Stimulated activated CD4-positive, alpha-beta T cell treated with anti-CD3 and anti-CD28 coated beads, Interleukin-4, amount 100 ng/mL, for 4 hours (primary cell): ENCODE measurements at regions not wholly inside any gene's neighbourhood (a gene's known extent, or its start where the extent isn't known, plus 50 kb on each side); places are given as distances from the start of the nearest gene placed in this dataset.
A peak's percentile ranks its signal among the peaks of the same experiment; 100 is the strongest.
"Not testable (repeated sequence)": the region's sequence is repeated elsewhere in the genome, so short reads cannot be mapped to it uniquely, and the experiment has no call there.

Source experiments
- DNase-seq, 2 experiments: peaks; one replicate each; pipeline ENCODE4 v3.0.0-alpha.2; 2020

- not testable (repeated sequence) for DNase-seq
Observed at GRCh38 chr1:121052081-121052660, 132.0 kb downstream of the FAM72B start.

GRCh38 chr1:121054928-121055327 lies 129.2 kb downstream of the FAM72B start:
- DNase-seq: not testable (repeated sequence)

- not testable (repeated sequence) for DNase-seq
Observed at GRCh38 chr1:121066925-121067324, 117.2 kb downstream of the FAM72B start.

GRCh38 chr1:121068738-121069499 lies 115.2 kb downstream of the FAM72B start:
- DNase-seq: not testable (repeated sequence)

- DNase-seq: not testable (repeated sequence)
Observed at GRCh38 chr1:121073852-121074251, 110.3 kb downstream of the FAM72B start.

GRCh38 chr1:121075254-121075805 lies 108.8 kb downstream of the FAM72B start:
- not testable (repeated sequence) for DNase-seq

- not testable (repeated sequence) for DNase-seq
Observed at GRCh38 chr1:121076674-121077073, 107.5 kb downstream of the FAM72B start.

- DNase-seq: not testable (repeated sequence)
Observed at GRCh38 chr1:121079655-121080054, 104.5 kb downstream of the FAM72B start.

GRCh38 chr1:121080197-121080903 lies 103.8 kb downstream of the FAM72B start:
- not testable (repeated sequence) for DNase-seq

GRCh38 chr1:121080904-121081264 lies 103.3 kb downstream of the FAM72B start:
- not testable (repeated sequence) for DNase-seq

- DNase-seq: not testable (repeated sequence)
Observed at GRCh38 chr1:121081625-121082199, 102.4 kb downstream of the FAM72B start.

GRCh38 chr1:121082995-121083394 lies 101.1 kb downstream of the FAM72B start:
- DNase-seq: not testable (repeated sequence)

- DNase-seq: not testable (repeated sequence)
Observed at GRCh38 chr1:121086249-121086648, 97.9 kb downstream of the FAM72B start.

- not testable (repeated sequence) for DNase-seq
Observed at GRCh38 chr1:121087221-121087620, 96.9 kb downstream of the FAM72B start.

GRCh38 chr1:121088568-121088967 lies 95.6 kb downstream of the FAM72B start:
- not testable (repeated sequence) for DNase-seq

- DNase-seq: not testable (repeated sequence)
Observed at GRCh38 chr1:121092329-121092968, 91.7 kb downstream of the FAM72B start.

- DNase-seq: not testable (repeated sequence)
Observed at GRCh38 chr1:121095014-121095413, 89.1 kb downstream of the FAM72B start.

- DNase-seq: peak; percentile 78 to 81
Observed at GRCh38 chr1:121097127-121097866, 86.8 kb downstream of the FAM72B start.

- not testable (repeated sequence) for DNase-seq
Observed at GRCh38 chr1:121097867-121098215, 86.3 kb downstream of the FAM72B start.

GRCh38 chr1:121109025-121109424 lies 75.1 kb downstream of the FAM72B start:
- DNase-seq: not testable (repeated sequence)

GRCh38 chr1:121116522-121117297 lies 67.4 kb downstream of the FAM72B start:
- DNase-seq: not testable (repeated sequence)
